Endothelial cell of umbilical vein (primary cell): ENCODE measurements at regions not wholly inside any gene's neighbourhood (a gene's known extent, or its start where the extent isn't known, plus 50 kb on each side); places are given as distances from the start of the nearest gene placed in this dataset.

Experiments used
- BruUV-seq: library from RNA; stranded (reverse); fragments of 400-500 nt; replicated peaks from 2 replicates; lab custom pipeline; 2021; lab: Mats Ljungman, UMichigan
- CTCF ChIA-PET: fragments of 300-600, 350-600 bp; sonication (Branson Sonifier 250); formaldehyde crosslinking; loops from one replicate; lab custom pipeline; 2021; ENCODE audit warnings: antibody characterized with exemption, inconsistent platforms; lab: Charles Lee
- POLR2A ChIA-PET: fragments of 300-600, 350-600 bp; sonication (Branson Sonifier 250); formaldehyde crosslinking; loops from one replicate; lab custom pipeline; 2021; ENCODE audit warnings: antibody characterized with exemption, inconsistent platforms; lab: Charles Lee
- DNase-seq: peaks from one replicate; pipeline ENCODE4 v3.0.0-alpha.2; 2011; ENCODE audit warnings: low read depth, low spot score
- FAIRE-seq: peaks from 2 replicates; lab custom pipeline; 2011; peaks lifted over from hg19 to GRCh38; lab: Jason Lieb, UNC
- H2AFZ ChIP-seq: 2 replicates; pipeline ENCODE4 v1.6.0; 2012; ENCODE audit warnings: low read depth, low read length, control low read depth, inconsistent platforms
- H3K27ac ChIP-seq: 2 replicates; pipeline ENCODE4 v1.5.1; 2011; ENCODE audit warnings: low read depth, mild to moderate bottlenecking, control low read depth, low read length, moderate library complexity; ENCODE audit not compliant: insufficient read depth
- H3K27me3 ChIP-seq, 2 experiments: 2 replicates each; pipeline versions ENCODE4 v1.6.0 to v1.6.1; 2011; ENCODE audit warnings: low read length in 2 of 2, mixed read lengths in 1 of 2; ENCODE audit not compliant: control insufficient read depth in 2 of 2, insufficient read depth in 2 of 2
- H3K36me3 ChIP-seq, 2 experiments: 2 replicates in 1 of 2; 3 replicates in 1 of 2; pipeline ENCODE4 v1.5.1; 2011; ENCODE audit warnings: low read length in 2 of 2, mild to moderate bottlenecking in 1 of 2, moderate library complexity in 1 of 2; ENCODE audit not compliant: control insufficient read depth in 2 of 2, insufficient read depth in 2 of 2; ENCODE audit errors: extremely low read depth in 1 of 2
- H3K4me1 ChIP-seq: 3 replicates; pipeline ENCODE4 v1.5.1; 2011; ENCODE audit warnings: mild to moderate bottlenecking, low read length; ENCODE audit not compliant: control insufficient read depth, insufficient read depth; ENCODE audit errors: extremely low read depth
- H3K4me2 ChIP-seq: 2 replicates; pipeline ENCODE4 v1.6.1; 2011; ENCODE audit warnings: low read length, control low read depth, mixed read lengths; ENCODE audit not compliant: insufficient read depth
- H3K4me3 ChIP-seq, 3 experiments: fragments of 200-600 bp in 1 of 3; sonication (generic), shearing (Covaris generic) in 1 of 3; replicated peaks in 1 of 3; 2 replicates each; pipeline ENCODE4 v1.5.1; 2011 to 2016; ENCODE audit warnings: control low read depth in 3 of 3, low read length in 3 of 3, mild to moderate bottlenecking in 2 of 3, inconsistent platforms in 1 of 3, low read depth in 1 of 3, moderate library complexity in 1 of 3; ENCODE audit not compliant: insufficient read depth in 1 of 3
- H3K79me2 ChIP-seq: 2 replicates; pipeline ENCODE4 v1.6.0; 2012; ENCODE audit warnings: low read length, inconsistent platforms; ENCODE audit not compliant: control insufficient read depth, insufficient read depth
- H3K9ac ChIP-seq: replicated peaks from 2 replicates; pipeline ENCODE3; 2011; ENCODE audit warnings: low read length, control low read depth; ENCODE audit not compliant: insufficient read depth; ENCODE audit errors: extremely low read depth
- H3K9me1 ChIP-seq: replicated peaks from 3 replicates; pipeline ENCODE4 v1.6.0; 2011; ENCODE audit warnings: mild to moderate bottlenecking, low read length; ENCODE audit not compliant: control insufficient read depth, insufficient read depth; ENCODE audit errors: extremely low read depth
- H3K9me3 ChIP-seq: replicated peaks from 2 replicates; pipeline ENCODE4 v1.5.1; 2012; ENCODE audit warnings: low read length, inconsistent platforms; ENCODE audit not compliant: control insufficient read depth, insufficient read depth
- H4K20me1 ChIP-seq: replicated peaks from 2 replicates; pipeline ENCODE3; 2011; ENCODE audit warnings: mild to moderate bottlenecking, low read length; ENCODE audit not compliant: control insufficient read depth, insufficient read depth; ENCODE audit errors: extremely low read depth
- FOS ChIP-seq: IDR thresholded peaks from 2 replicates; pipeline ENCODE4 v1.6.1; 2011; ENCODE audit warnings: mild to moderate bottlenecking, low read length, moderate library complexity, borderline replicate concordance; ENCODE audit not compliant: insufficient read depth
- JUN ChIP-seq: IDR thresholded peaks from 2 replicates; pipeline ENCODE4 v1.6.1; 2011; ENCODE audit warnings: borderline replicate concordance, low read depth; ENCODE audit not compliant: insufficient read length, insufficient read depth
- MYC ChIP-seq: IDR thresholded peaks from one replicate; pipeline ENCODE4 v1.6.1; 2011; ENCODE audit warnings: mild to moderate bottlenecking, low read depth, low read length
- POLR2A ChIP-seq: IDR thresholded peaks from 2 replicates; pipeline ENCODE4 v1.6.1; 2012; ENCODE audit warnings: low read depth, mild to moderate bottlenecking, control low read depth, low read length
- POLR2AphosphoS5 ChIP-seq: IDR thresholded peaks from 2 replicates; pipeline ENCODE4 v1.6.1; 2012; ENCODE audit warnings: low read depth, mild to moderate bottlenecking, control low read depth, low read length, moderate library complexity; ENCODE audit not compliant: insufficient read depth
- dilution Hi-C: fragments of 300-500 bp; cut with MboI; formaldehyde crosslinking; loops from one replicate; pipeline ENCODE4 v1.15.0; 2019; ENCODE audit warnings: low sequenced_read_pairs; ENCODE audit not compliant: extremely low pct_ligation_motif_present
- intact Hi-C: fragments of 100-400 bp; cut with micrococcal nuclease; formaldehyde crosslinking; loops from one replicate; pipeline ENCODE4 v1.10.0; 2022
- TF ChIP-seq, protein P1 (sequence below), 2 donors: IDR thresholded peaks; 1 replicate in 1 of 2; 2 replicates in 1 of 2; pipeline ENCODE4 v1.5.1; 2011; ENCODE audit warnings: low read length in 2 of 2, mild to moderate bottlenecking in 2 of 2, moderate library complexity in 2 of 2, control low read depth in 1 of 2, inconsistent platforms in 1 of 2, low read depth in 1 of 2; ENCODE audit not compliant: insufficient read depth in 1 of 2; ENCODE audit errors: extremely low read depth in 1 of 2
- TF ChIP-seq, protein P2 (sequence below): IDR thresholded peaks from 2 replicates; pipeline ENCODE4 v1.6.1; 2011; ENCODE audit not compliant: insufficient read depth, insufficient read length

DNA sequence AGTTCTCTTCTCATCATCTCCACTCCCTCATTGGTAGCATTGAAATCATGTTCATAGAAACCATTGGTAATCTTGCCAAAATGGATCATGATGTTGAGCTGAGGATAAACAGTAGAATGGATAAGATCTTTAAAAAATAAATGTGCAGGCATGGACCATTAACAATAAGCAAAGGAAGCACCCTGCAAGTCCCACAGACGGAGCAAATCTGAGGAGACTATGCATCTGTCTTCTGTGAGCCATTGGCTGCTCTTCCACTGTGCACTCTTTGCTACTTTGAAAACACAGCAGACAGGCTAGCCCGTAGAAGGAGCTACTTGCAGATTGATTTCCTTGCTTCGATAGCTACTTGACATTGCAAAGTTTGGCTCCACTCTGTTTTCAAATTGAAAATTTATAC, 535.0 kb downstream of the PKHD1 start:
- dilution Hi-C loops: no loop called here

More for the DNA sequence above, 535.0 kb downstream of the PKHD1 start:
- POLR2A ChIA-PET: no interaction called here
- Histone ChIP-seq H3K4me2 (no peak overlapping the region), H3K27ac (no peak overlapping the region), H3K4me1 (no peaks in the 10 kb centered on the region), H3K4me3 (no peak overlapping the region), H4K20me1 (no peaks in the 10 kb centered on the region), H3K9me1 (no peaks in the 10 kb centered on the region), H2AFZ (no peak overlapping the region), H3K9me3 (peaks cover 4% of the 10 kb centered on the region), H3K27me3 (no peaks in the 10 kb centered on the region), H3K79me2 (no peaks in the 10 kb centered on the region), H3K36me3 (no peaks in the 10 kb centered on the region), H3K9ac (no peak overlapping the region)
- FAIRE-seq (no peak), DNase-seq (no peak)
- CTCF ChIA-PET: no interaction called here
- intact Hi-C loops: no loop called here
- no TSS peak for BruUV-seq
- TF ChIP-seq, protein P1, sequence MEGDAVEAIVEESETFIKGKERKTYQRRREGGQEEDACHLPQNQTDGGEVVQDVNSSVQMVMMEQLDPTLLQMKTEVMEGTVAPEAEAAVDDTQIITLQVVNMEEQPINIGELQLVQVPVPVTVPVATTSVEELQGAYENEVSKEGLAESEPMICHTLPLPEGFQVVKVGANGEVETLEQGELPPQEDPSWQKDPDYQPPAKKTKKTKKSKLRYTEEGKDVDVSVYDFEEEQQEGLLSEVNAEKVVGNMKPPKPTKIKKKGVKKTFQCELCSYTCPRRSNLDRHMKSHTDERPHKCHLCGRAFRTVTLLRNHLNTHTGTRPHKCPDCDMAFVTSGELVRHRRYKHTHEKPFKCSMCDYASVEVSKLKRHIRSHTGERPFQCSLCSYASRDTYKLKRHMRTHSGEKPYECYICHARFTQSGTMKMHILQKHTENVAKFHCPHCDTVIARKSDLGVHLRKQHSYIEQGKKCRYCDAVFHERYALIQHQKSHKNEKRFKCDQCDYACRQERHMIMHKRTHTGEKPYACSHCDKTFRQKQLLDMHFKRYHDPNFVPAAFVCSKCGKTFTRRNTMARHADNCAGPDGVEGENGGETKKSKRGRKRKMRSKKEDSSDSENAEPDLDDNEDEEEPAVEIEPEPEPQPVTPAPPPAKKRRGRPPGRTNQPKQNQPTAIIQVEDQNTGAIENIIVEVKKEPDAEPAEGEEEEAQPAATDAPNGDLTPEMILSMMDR (IDR thresholded peaks at IDR 0.05; ENCODE audit: extremely low read depth in 1 of 2, insufficient read depth in 1 of 2, low read depth in 1 of 2, low read length in 2 of 2): no peak
- TF ChIP-seq POLR2AphosphoS5 (no peak), MYC (no peak), POLR2A (no peak), FOS (no peak), JUN (no peak)
- TF ChIP-seq, protein P2, sequence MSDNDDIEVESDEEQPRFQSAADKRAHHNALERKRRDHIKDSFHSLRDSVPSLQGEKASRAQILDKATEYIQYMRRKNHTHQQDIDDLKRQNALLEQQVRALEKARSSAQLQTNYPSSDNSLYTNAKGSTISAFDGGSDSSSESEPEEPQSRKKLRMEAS: no peak
